GM23338 (cell line): ENCODE measurements at regions not wholly inside any gene's neighbourhood (a gene's known extent, or its start where the extent isn't known, plus 50 kb on each side); places are given as distances from the start of the nearest gene placed in this dataset.

Experiments used
- ATAC-seq: fragments of 200-7000 bp; cut with Tn5 transposase; 3 replicates; pipeline ENCODE4 v1.9.1; 2020
- DNase-seq: peaks from one replicate; pipeline ENCODE4 v3.0.0-alpha.2; 2015; ENCODE audit warnings: low spot score
- H2AFZ ChIP-seq: fragments of 200-600 bp; sonication (generic); 2 replicates; pipeline ENCODE4 v1.8.0; 2016; ENCODE audit warnings: antibody characterized with exemption, mild to moderate bottlenecking, moderate library complexity
- H3F3A ChIP-seq: fragments of 200-600 bp; sonication (generic); replicated peaks from 2 replicates; pipeline ENCODE4 v1.8.0; 2017; ENCODE audit warnings: antibody characterized with exemption, mixed run types, low read depth
- H3K27ac ChIP-seq: fragments of 200-600 bp; sonication (generic); 2 replicates; pipeline ENCODE4 v1.6.1; 2016; ENCODE audit warnings: low read depth
- H3K27me3 ChIP-seq: fragments of 200-600 bp; sonication (generic); 2 replicates; pipeline ENCODE4 v1.8.0; 2016; ENCODE audit warnings: mild to moderate bottlenecking, mixed run types, moderate library complexity; ENCODE audit not compliant: insufficient read depth
- H3K36me3 ChIP-seq: fragments of 200-600 bp; sonication (generic); 2 replicates; pipeline ENCODE4 v1.8.0; 2016; ENCODE audit warnings: mild to moderate bottlenecking; ENCODE audit not compliant: insufficient read depth
- H3K4me1 ChIP-seq: fragments of 200-600 bp; sonication (generic); 2 replicates; pipeline ENCODE4 v1.8.0; 2016; ENCODE audit warnings: mild to moderate bottlenecking, moderate library complexity; ENCODE audit not compliant: insufficient read depth
- H3K4me2 ChIP-seq: fragments of 200-600 bp; sonication (generic); 2 replicates; pipeline ENCODE4 v1.7.1; 2017; ENCODE audit warnings: mixed run types
- H3K4me3 ChIP-seq: fragments of 200-600 bp; sonication (generic); 2 replicates; pipeline ENCODE4 v1.6.1; 2016; ENCODE audit warnings: mixed run types
- H3K79me2 ChIP-seq: fragments of 200-600 bp; sonication (generic); replicated peaks from 2 replicates; pipeline ENCODE4 v1.8.0; 2017; ENCODE audit warnings: mild to moderate bottlenecking; ENCODE audit not compliant: insufficient read depth
- H3K9me2 ChIP-seq: fragments of 200-600 bp; sonication (generic); 2 replicates; pipeline ENCODE4 v1.8.0; 2017; ENCODE audit not compliant: insufficient read depth
- H4K20me1 ChIP-seq: fragments of 200-600 bp; sonication (generic); replicated peaks from 2 replicates; pipeline ENCODE4 v1.8.0; 2017; ENCODE audit warnings: mild to moderate bottlenecking; ENCODE audit not compliant: insufficient read depth
- H3K27ac Mint-ChIP-seq: 2 replicates; pipeline ENCODE4 v1.8.0; 2020; ENCODE audit warnings: inconsistent platforms, mild to moderate bottlenecking, moderate library complexity, mixed read lengths
- H3K27me3 Mint-ChIP-seq: 3 replicates; pipeline ENCODE4 v1.8.0; 2022; ENCODE audit warnings: low read depth, mild to moderate bottlenecking, moderate library complexity, mixed read lengths, inconsistent platforms; ENCODE audit not compliant: insufficient read depth, poor library complexity
- H3K36me3 Mint-ChIP-seq: 3 replicates; pipeline ENCODE4 v1.8.0; 2021; ENCODE audit warnings: low read depth, mild to moderate bottlenecking, inconsistent platforms, moderate library complexity, mixed read lengths
- H3K4me1 Mint-ChIP-seq: 3 replicates; pipeline ENCODE4 v1.8.0; 2020; ENCODE audit warnings: mild to moderate bottlenecking, inconsistent platforms, mixed read lengths
- H3K4me3 Mint-ChIP-seq: 3 replicates; pipeline ENCODE4 v1.8.0; 2021; ENCODE audit warnings: moderate library complexity, mild to moderate bottlenecking, inconsistent platforms, mixed read lengths
- H3K9me3 Mint-ChIP-seq: 3 replicates; pipeline ENCODE4 v1.8.0; 2020; ENCODE audit warnings: moderate library complexity, mild to moderate bottlenecking, inconsistent platforms, mixed read lengths
- CREB1 ChIP-seq: fragments of 250-450 bp; sonication (Bioruptor Pico); IDR thresholded peaks from 2 replicates; pipeline ENCODE4 v1.5.0; 2020; ENCODE audit warnings: low read depth, mild to moderate bottlenecking, moderate library complexity
- ETS1 ChIP-seq: IDR thresholded peaks from 2 replicates; pipeline ENCODE4 v1.6.1; 2016; ENCODE audit warnings: antibody characterized with exemption
- EZH2 ChIP-seq: fragments of 200-600 bp; sonication (generic); IDR thresholded peaks from one replicate; pipeline ENCODE4 v1.8.0; 2017; ENCODE audit warnings: antibody characterized with exemption, mild to moderate bottlenecking, low read depth; ENCODE audit not compliant: unreplicated experiment
- JUNB ChIP-seq: IDR thresholded peaks from one replicate; pipeline ENCODE4 v1.6.1; 2016; ENCODE audit warnings: antibody characterized with exemption; ENCODE audit not compliant: unreplicated experiment
- POLR2AphosphoS5 ChIP-seq: IDR thresholded peaks from 2 replicates; pipeline ENCODE4 v1.6.1; 2016; ENCODE audit warnings: antibody characterized with exemption, low read depth
- ZNF114 ChIP-seq: fragments of 250-450 bp; sonication (Bioruptor Pico); IDR thresholded peaks from 2 replicates; pipeline ENCODE4 v1.5.0; 2020; ENCODE audit warnings: mild to moderate bottlenecking, moderate library complexity
- ZNF331 ChIP-seq: fragments of 250-450 bp; sonication (Bioruptor Pico); IDR thresholded peaks from 2 replicates; pipeline ENCODE4 v1.5.0; 2020; ENCODE audit warnings: low read depth, mild to moderate bottlenecking, moderate library complexity
- ZNF462 ChIP-seq: fragments of 250-450 bp; sonication (Bioruptor Pico); IDR thresholded peaks from 2 replicates; pipeline ENCODE4 v1.5.0; 2020; ENCODE audit warnings: mild to moderate bottlenecking, moderate library complexity

DNA sequence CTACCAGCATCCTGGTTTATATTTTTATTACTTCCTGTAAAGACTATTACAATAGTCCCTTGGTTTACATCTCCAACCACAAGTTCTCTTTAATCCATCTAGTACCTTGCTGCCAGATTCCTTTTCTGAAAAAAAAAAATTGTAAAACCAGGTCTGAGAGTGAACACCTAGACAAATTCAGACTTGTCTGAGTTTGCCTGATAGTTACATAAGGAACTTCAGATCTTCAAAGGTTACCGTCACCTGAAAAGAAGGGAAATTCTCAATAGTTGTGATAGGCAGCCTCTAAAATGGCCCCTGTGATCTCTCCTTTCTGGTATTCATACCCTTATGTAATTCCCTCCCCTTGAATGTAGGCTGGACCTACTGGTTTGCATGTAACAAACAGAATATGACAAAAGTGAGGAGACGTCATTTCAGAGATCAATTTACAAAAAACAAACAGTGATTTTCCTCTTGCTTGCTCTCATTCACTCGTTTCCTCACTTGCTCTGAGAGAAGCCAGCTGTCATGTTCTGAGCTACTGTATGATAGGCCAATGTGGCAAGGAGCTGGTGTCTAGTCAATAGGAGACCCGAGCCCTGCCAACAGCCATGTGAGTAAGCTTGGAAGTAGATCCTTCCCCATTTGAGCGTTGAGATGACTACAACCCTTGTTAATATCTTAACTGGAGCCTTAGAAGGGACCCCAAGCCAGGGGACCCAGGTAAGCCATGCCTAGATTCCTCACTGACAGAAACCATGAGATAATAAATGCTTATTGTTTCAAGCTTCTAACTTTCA lies 110.9 kb upstream of the LSM8 start:
- H4K20me1 ChIP-seq, result no peaks in the 10 kb centered on the region
- H3K27ac ChIP-seq, result no peak overlapping the region
- ATAC-seq, result no peak
- Mint-ChIP-seq H3K27ac (no peak overlapping the region), H3K4me1 (no peaks in the 10 kb centered on the region), H3K27me3 (no peaks in the 10 kb centered on the region), H3K4me3 (no peak overlapping the region), H3K36me3 (no peaks in the 10 kb centered on the region), H3K9me3 (no peaks in the 10 kb centered on the region)
- no peak for DNase-seq
- no peaks in the 10 kb centered on the region for H3K27me3 ChIP-seq
- H3K4me3 ChIP-seq, result no peak overlapping the region
- no peaks in the 10 kb centered on the region for H3K79me2 ChIP-seq
- no peaks in the 10 kb centered on the region for H3K4me1 ChIP-seq
- TF ChIP-seq EZH2, result no peak
- no peak for TF ChIP-seq ZNF331 (CRISPR knock-in tag)
- no peak for TF ChIP-seq JUNB
- no peak for TF ChIP-seq CREB1 (CRISPR knock-in tag)
- no peak for TF ChIP-seq ZNF462 (CRISPR knock-in tag)
- TF ChIP-seq POLR2AphosphoS5, result no peak
- no peak for TF ChIP-seq ZNF114 (CRISPR knock-in tag)
- TF ChIP-seq ETS1, result no peak
- H3K36me3 ChIP-seq, result no peaks in the 10 kb centered on the region
- no peak overlapping the region for H2AFZ ChIP-seq
- H3K4me2 ChIP-seq, result no peak overlapping the region
- H3K9me2 ChIP-seq, result peaks cover 3% of the 10 kb centered on the region; the same call in 1 of the 2 replicates
- no peaks in the 10 kb centered on the region for H3F3A ChIP-seq
